ENCODE measurements at regions not wholly inside any gene's neighbourhood (a gene's known extent, or its start where the extent isn't known, plus 50 kb on each side); places are given as distances from the start of the nearest gene placed in this dataset.

GRCh38 chr10:129219364-129219763 lies 247.7 kb upstream of the MGMT start:
- Histone ChIP-seq H3K4me3 (replicated peaks; ENCODE audit: low read depth, low read length) (no peak overlapping the region), H3K27me3 (replicated peaks; ENCODE audit: control insufficient read depth, insufficient read depth, low read length) (no peaks in the 10 kb centered on the region), H3K36me3 (ENCODE audit: control insufficient read depth, insufficient read depth, low read length) (no peaks in the 10 kb centered on the region)
- no peak for TF ChIP-seq CTCF (IDR thresholded peaks at IDR 0.05; ENCODE audit: insufficient read depth, low read length, poor library complexity, severe bottlenecking)
- no peak for DNase-seq (ENCODE audit: extremely low read depth, insufficient read length)

GRCh38 chr10:129222436-129222835 lies 244.6 kb upstream of the MGMT start:
- DNase-seq (ENCODE audit: extremely low read depth, insufficient read length): no peak
- H3K4me3 ChIP-seq (replicated peaks; ENCODE audit: low read depth, low read length): no peak overlapping the region
- no peak for TF ChIP-seq CTCF (IDR thresholded peaks at IDR 0.05; ENCODE audit: insufficient read depth, low read length, poor library complexity, severe bottlenecking)
- H3K27me3 ChIP-seq (replicated peaks; ENCODE audit: control insufficient read depth, insufficient read depth, low read length): no peaks in the 10 kb centered on the region
- H3K36me3 ChIP-seq (ENCODE audit: control insufficient read depth, insufficient read depth, low read length): no peaks in the 10 kb centered on the region

- H3K27me3 ChIP-seq (replicated peaks; ENCODE audit: control insufficient read depth, insufficient read depth, low read length): no peaks in the 10 kb centered on the region
- H3K4me3 ChIP-seq (replicated peaks; ENCODE audit: low read depth, low read length): no peak overlapping the region
- TF ChIP-seq CTCF (IDR thresholded peaks at IDR 0.05; ENCODE audit: insufficient read depth, low read length, poor library complexity, severe bottlenecking): no peak
- H3K36me3 ChIP-seq (ENCODE audit: control insufficient read depth, insufficient read depth, low read length): no peaks in the 10 kb centered on the region
- no peak for DNase-seq (ENCODE audit: extremely low read depth, insufficient read length)
These were observed 243.7 kb upstream of the MGMT start for GRCh38 chr10:129223363-129223762.

- no peak for TF ChIP-seq CTCF (IDR thresholded peaks at IDR 0.05; ENCODE audit: insufficient read depth, low read length, poor library complexity, severe bottlenecking)
- H3K4me3 ChIP-seq (replicated peaks; ENCODE audit: low read depth, low read length): no peak overlapping the region
- DNase-seq (ENCODE audit: extremely low read depth, insufficient read length): no peak
- no peaks in the 10 kb centered on the region for H3K27me3 ChIP-seq (replicated peaks; ENCODE audit: control insufficient read depth, insufficient read depth, low read length)
- no peaks in the 10 kb centered on the region for H3K36me3 ChIP-seq (ENCODE audit: control insufficient read depth, insufficient read depth, low read length)
These were observed 243.0 kb upstream of the MGMT start for GRCh38 chr10:129224065-129224464.

- DNase-seq (ENCODE audit: extremely low read depth, insufficient read length): no peak
- Histone ChIP-seq H3K36me3 (ENCODE audit: control insufficient read depth, insufficient read depth, low read length) (no peaks in the 10 kb centered on the region), H3K4me3 (replicated peaks; ENCODE audit: low read depth, low read length) (no peak overlapping the region), H3K27me3 (replicated peaks; ENCODE audit: control insufficient read depth, insufficient read depth, low read length) (no peaks in the 10 kb centered on the region)
- TF ChIP-seq CTCF (IDR thresholded peaks at IDR 0.05; ENCODE audit: insufficient read depth, low read length, poor library complexity, severe bottlenecking): no peak
These were observed 235.2 kb upstream of the MGMT start for GRCh38 chr10:129231821-129232220.

Measured in GM06990 (cell line).